ENCODE measurements at regions not wholly inside any gene's neighbourhood (a gene's known extent, or its start where the extent isn't known, plus 50 kb on each side); places are given as distances from the start of the nearest gene placed in this dataset.

- no peak for DNase-seq (ENCODE audit: extremely low read depth, low read depth)
- no peak for TF ChIP-seq CTCF (IDR thresholded peaks at IDR 0.05; ENCODE audit: low read depth, low read length, missing control alignments)
- no peak overlapping the region for H3K4me3 ChIP-seq (replicated peaks; ENCODE audit: low read depth, low read length)
These were observed 790.8 kb downstream of the SOCS6 start for GRCh38 chr18:71079606-71080005.

- TF ChIP-seq CTCF (IDR thresholded peaks at IDR 0.05; ENCODE audit: low read depth, low read length, missing control alignments) = no peak
- no peak for DNase-seq (ENCODE audit: extremely low read depth, low read depth)
- no peak overlapping the region for H3K4me3 ChIP-seq (replicated peaks; ENCODE audit: low read depth, low read length)
These were observed 788.6 kb downstream of the SOCS6 start for GRCh38 chr18:71077451-71077850.

- DNase-seq (ENCODE audit: extremely low read depth, low read depth) = no peak
- no peak overlapping the region for H3K4me3 ChIP-seq (replicated peaks; ENCODE audit: low read depth, low read length)
- TF ChIP-seq CTCF (IDR thresholded peaks at IDR 0.05; ENCODE audit: low read depth, low read length, missing control alignments) = no peak
These were observed 786.3 kb downstream of the SOCS6 start for GRCh38 chr18:71075147-71075546.

GRCh38 chr18:71068338-71068737 is 779.5 kb downstream of the SOCS6 start:
- H3K4me3 ChIP-seq (replicated peaks; ENCODE audit: low read depth, low read length) = no peak overlapping the region
- no peak for DNase-seq (ENCODE audit: extremely low read depth, low read depth)

GRCh38 chr18:71049893-71050292 is 761.0 kb downstream of the SOCS6 start:
- no peak for DNase-seq (ENCODE audit: extremely low read depth, low read depth)
- H3K4me3 ChIP-seq (replicated peaks; ENCODE audit: low read depth, low read length) = no peak overlapping the region
- no peak for TF ChIP-seq CTCF (IDR thresholded peaks at IDR 0.05; ENCODE audit: low read depth, low read length, missing control alignments)

More at GRCh38 chr18:71068338-71068737, 779.5 kb downstream of the SOCS6 start:
- no peak for TF ChIP-seq CTCF (IDR thresholded peaks at IDR 0.05; ENCODE audit: low read depth, low read length, missing control alignments)

GRCh38 chr18:71047882-71048281 is 759.0 kb downstream of the SOCS6 start:
- no peak overlapping the region for H3K4me3 ChIP-seq (replicated peaks; ENCODE audit: low read depth, low read length)
- TF ChIP-seq CTCF (IDR thresholded peaks at IDR 0.05; ENCODE audit: low read depth, low read length, missing control alignments) = no peak
- DNase-seq (ENCODE audit: extremely low read depth, low read depth) = no peak

GRCh38 chr18:71045331-71046065 is 756.7 kb downstream of the SOCS6 start:
- no peak for DNase-seq (ENCODE audit: extremely low read depth, low read depth)
- no peak for TF ChIP-seq CTCF (IDR thresholded peaks at IDR 0.05; ENCODE audit: low read depth, low read length, missing control alignments)
- no peak overlapping the region for H3K4me3 ChIP-seq (replicated peaks; ENCODE audit: low read depth, low read length)
